SW480 (cell line): ENCODE measurements at regions not wholly inside any gene's neighbourhood (a gene's known extent, or its start where the extent isn't known, plus 50 kb on each side); places are given as distances from the start of the nearest gene placed in this dataset.

Experiments used
- DNase-seq: peaks from one replicate; pipeline ENCODE4 v3.0.0-alpha.2; 2016; ENCODE audit warnings: low spot score

- DNase-seq: no peak
Measured at GRCh38 chr7:115125312-115125711, 203.4 kb downstream of the MDFIC start.

DNA sequence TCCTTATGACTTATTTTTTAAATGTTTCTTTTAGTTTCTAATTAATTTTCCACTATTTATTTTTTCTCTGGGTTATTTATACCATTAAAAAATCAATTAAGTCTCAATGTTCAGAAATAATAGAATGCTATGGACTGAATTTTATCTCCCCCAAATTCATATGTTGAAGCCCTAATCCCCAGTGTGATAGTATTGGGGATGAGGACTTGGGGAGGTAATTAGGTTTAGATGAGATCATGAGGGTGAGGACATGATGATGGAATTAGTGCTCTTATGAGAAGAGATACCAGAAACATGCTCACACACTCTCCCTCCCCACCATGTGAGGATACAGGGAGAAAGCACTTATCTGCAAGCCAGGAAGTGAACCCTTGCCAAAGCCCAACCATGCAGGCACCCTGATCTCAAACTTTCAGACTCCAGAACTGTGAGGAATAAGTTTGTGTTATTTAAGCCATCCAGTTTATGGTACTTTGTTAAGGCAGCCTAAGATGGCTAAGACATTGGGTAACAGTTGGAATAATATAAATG, 202.6 kb downstream of the MDFIC start:
- DNase-seq: no peak

GRCh38 chr7:115123441-115123840, 201.5 kb downstream of the MDFIC start:
- DNase-seq: no peak

- no peak for DNase-seq
Measured at GRCh38 chr7:115122388-115122787, 200.5 kb downstream of the MDFIC start.

GRCh38 chr7:115117748-115118147, 195.9 kb downstream of the MDFIC start:
- DNase-seq: no peak

DNA sequence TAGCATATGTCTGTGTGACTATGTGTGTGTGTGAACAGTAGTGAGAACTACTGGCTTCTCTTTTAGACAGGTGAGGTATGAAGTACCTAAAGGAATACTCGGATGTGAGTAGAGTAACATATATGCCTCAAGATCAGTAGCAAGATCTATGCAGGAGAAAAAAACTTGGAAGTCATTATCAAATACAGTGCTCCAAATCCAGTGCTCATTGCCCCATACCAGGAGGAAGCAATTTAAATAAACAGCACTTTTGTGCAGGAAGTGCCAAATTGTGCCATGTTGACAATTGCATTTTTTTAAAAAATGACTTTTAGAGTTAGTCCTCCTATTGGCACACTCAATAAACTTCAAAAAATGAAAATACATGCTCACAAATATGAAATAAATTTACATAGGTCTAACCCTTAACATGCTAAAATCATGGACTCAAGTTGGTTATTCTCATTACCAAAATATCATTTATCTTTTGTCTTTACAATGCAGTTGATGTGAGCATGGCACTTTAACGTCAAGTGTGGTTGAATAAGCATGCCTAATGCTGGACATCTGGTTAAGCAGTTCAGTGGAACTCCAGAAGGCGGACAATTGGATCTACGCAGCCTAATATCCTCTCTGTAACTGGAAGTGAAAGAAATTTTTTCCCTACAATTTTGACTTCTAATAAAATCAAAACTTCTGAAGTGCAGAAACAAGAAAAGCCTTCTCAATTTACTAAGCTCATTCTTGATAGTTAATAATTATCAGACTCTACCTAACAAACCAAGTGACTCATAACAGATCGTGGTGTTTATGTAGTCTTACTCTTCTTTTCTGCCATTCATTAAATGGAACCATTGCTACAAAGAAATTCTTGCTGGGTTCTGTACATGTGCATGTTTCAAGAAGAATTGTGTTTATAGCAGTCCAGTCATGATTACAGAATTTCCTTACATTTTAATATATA, 195.2 kb downstream of the MDFIC start:
- peak; percentile 25 for DNase-seq

GRCh38 chr7:115113776-115114175, 191.9 kb downstream of the MDFIC start:
- DNase-seq: no peak

DNA sequence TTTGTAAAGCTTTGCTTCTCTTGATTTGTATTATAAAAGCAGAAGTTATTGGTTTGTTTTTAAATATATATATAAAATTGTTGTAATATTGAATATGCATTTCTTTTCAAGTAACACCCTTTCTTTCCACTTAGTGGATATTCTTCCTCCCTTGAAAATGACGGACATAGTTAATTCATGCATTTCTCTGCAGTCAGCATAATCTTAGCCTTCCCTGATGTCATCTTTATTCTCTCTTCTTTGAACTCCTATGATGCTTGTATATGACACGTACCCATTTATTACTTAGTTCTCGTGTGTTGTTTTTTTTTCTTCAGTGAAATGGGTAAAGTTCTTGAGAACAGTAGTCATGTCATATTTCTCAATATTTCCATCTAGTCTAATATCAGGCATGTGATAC, 191.2 kb downstream of the MDFIC start:
- DNase-seq: no peak

- DNase-seq: no peak
Measured at GRCh38 chr7:115110523-115110922, 188.6 kb downstream of the MDFIC start.

DNA sequence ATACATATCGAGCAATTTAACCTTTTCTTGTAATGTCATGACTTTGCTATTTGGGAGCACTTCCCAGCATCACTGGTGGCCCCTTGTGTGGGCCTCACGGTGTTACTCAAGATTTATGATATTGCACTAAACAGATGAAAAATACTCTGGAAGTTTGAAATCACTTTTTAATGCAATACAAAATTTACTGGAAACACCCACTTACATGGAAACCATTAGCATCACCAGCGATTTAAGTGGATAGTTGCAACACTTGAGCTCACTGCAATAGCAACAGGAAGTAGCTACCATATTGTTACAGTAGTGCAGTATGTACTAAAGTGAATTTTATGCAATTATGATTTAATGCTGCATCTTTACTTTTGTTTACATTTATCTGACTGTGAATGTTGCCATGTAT, 184.4 kb downstream of the MDFIC start:
- DNase-seq: no peak

GRCh38 chr7:115102738-115103137, 180.8 kb downstream of the MDFIC start:
- DNase-seq: no peak

GRCh38 chr7:115101199-115101598, 179.3 kb downstream of the MDFIC start:
- no peak for DNase-seq

DNA sequence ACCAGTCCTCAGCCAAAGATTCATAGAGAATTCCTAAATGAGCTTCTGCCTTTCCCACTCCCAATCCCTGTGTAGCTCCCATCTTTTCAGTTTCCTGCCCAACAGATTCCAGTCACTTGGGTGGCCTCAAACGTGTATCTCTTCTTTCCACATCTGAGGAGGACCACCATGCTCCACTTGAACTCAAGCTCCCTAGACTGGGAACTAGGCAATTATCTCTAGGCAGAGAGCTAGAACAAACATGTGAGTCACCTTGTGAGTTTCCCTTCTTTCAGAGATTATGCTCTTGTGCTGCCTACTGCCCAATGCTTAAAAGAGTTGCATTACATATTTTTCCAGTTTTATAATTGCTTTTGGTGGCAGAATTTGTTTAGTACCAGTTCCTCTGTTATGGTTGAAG, 178.0 kb downstream of the MDFIC start:
- peak; percentile 22 for DNase-seq

- DNase-seq: peak; percentile 82
Measured at GRCh38 chr7:115097175-115097671, 175.3 kb downstream of the MDFIC start.

GRCh38 chr7:115096262-115096661, 174.4 kb downstream of the MDFIC start:
- DNase-seq: no peak

GRCh38 chr7:115094163-115094562, 172.3 kb downstream of the MDFIC start:
- DNase-seq: no peak

- no peak for DNase-seq
Measured at GRCh38 chr7:115088893-115089292, 167.0 kb downstream of the MDFIC start.

GRCh38 chr7:115087437-115087836, 165.5 kb downstream of the MDFIC start:
- DNase-seq: peak; percentile 4

GRCh38 chr7:115086146-115086841, 164.4 kb downstream of the MDFIC start:
- no peak for DNase-seq

DNA sequence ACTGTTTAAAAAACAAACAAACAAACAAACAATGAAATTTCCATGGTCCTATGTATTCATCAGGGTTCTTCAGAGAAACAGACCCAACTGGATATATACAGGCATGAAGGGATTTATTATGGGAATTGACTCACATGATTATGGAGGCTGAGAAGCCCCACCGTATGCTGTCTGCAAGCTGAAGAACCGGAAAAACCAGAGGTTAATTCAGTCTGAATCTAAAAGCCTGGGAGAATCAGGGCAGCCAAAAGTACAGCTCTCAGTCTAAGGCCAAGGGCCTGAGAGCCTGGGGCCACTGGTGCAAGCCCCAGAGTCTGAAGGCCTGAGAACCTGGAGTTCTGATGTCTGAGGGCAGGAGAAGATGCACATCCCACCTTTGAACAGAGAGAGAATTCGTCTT, 163.5 kb downstream of the MDFIC start:
- DNase-seq: no peak

- DNase-seq: no peak
Measured at GRCh38 chr7:115083935-115084334, 162.0 kb downstream of the MDFIC start.

- no peak for DNase-seq
Measured at GRCh38 chr7:115081772-115082171, 159.9 kb downstream of the MDFIC start.

GRCh38 chr7:115078851-115079250, 157.0 kb downstream of the MDFIC start:
- no peak for DNase-seq
